Naive thymus-derived CD8-positive, alpha-beta T cell (primary cell): ENCODE measurements at regions not wholly inside any gene's neighbourhood (a gene's known extent, or its start where the extent isn't known, plus 50 kb on each side); places are given as distances from the start of the nearest gene placed in this dataset.

Experiments used
- ATAC-seq, 2 donors: fragments of 150-1000 bp; cut with Tn5 transposase in 1 of 2; sonication (Bioruptor Pico), chemical (Tn5 transposase) in 1 of 2; 1 replicate in 1 of 2; 2 replicates in 1 of 2; pipeline ENCODE4 v1.10.0; 2021; ENCODE audit warnings: mild to moderate bottlenecking in 2 of 2, moderate library complexity in 2 of 2
- POLR2A ChIA-PET: fragments of 350-600 bp; sonication (Branson Sonifier 250); formaldehyde crosslinking; loops from one replicate; lab custom pipeline; 2021; ENCODE audit warnings: antibody characterized with exemption; lab: Charles Lee
- DNase-seq, 10 donors: peaks; one replicate each; pipeline versions ENCODE4 v3.0.0 to v3.0.0-alpha.2; 2020 to 2022
- H3K27ac Mint-ChIP-seq, 10 donors: one replicate each; pipeline ENCODE4 v1.8.0; 2020 to 2022; ENCODE audit warnings: mild to moderate bottlenecking in 10 of 10, mixed read lengths in 10 of 10, moderate library complexity in 4 of 10, inconsistent platforms in 1 of 10
- H3K27me3 Mint-ChIP-seq, 5 donors: one replicate each; pipeline ENCODE4 v1.8.0; 2021 to 2022; ENCODE audit warnings: mixed read lengths in 5 of 5
- H3K36me3 Mint-ChIP-seq, 3 donors: one replicate each; pipeline ENCODE4 v1.8.0; 2020 to 2022; ENCODE audit warnings: mixed read lengths in 3 of 3, mild to moderate bottlenecking in 2 of 3, inconsistent platforms in 1 of 3
- H3K4me1 Mint-ChIP-seq, 4 donors: one replicate each; pipeline ENCODE4 v1.8.0; 2021 to 2022; ENCODE audit warnings: mixed read lengths in 4 of 4
- H3K4me3 Mint-ChIP-seq, 10 donors: one replicate each; pipeline ENCODE4 v1.8.0; 2020 to 2022; ENCODE audit warnings: mild to moderate bottlenecking in 10 of 10, mixed read lengths in 10 of 10, moderate library complexity in 6 of 10, inconsistent platforms in 1 of 10
- H3K9me3 Mint-ChIP-seq, 9 donors: one replicate each; pipeline ENCODE4 v1.8.0; 2020 to 2022; ENCODE audit warnings: mixed read lengths in 9 of 9, mild to moderate bottlenecking in 3 of 9, inconsistent platforms in 1 of 9, moderate library complexity in 1 of 9

- Mint-ChIP-seq H3K27me3 (peaks cover 0 to 5% (median 2%) of the 10 kb centered on the region in 5 donors), H3K4me3 (no peak overlapping the region), H3K9me3 (peaks cover 0 to 12% (median 0%) of the 10 kb centered on the region in 9 donors), H3K4me1 (no peaks in the 10 kb centered on the region), H3K36me3 (no peaks in the 10 kb centered on the region), H3K27ac (no peak overlapping the region)
- DNase-seq (no peak), ATAC-seq (no peak)
- POLR2A ChIA-PET: no interaction called here
These were observed 333.1 kb upstream of the ZNF521 start for GRCh38 chr18:25685088-25685487.

GRCh38 chr18:25679491-25679890 is 327.5 kb upstream of the ZNF521 start:
- DNase-seq (no peak), ATAC-seq (no peak)
- no peak overlapping the region for H3K27ac Mint-ChIP-seq

DNA sequence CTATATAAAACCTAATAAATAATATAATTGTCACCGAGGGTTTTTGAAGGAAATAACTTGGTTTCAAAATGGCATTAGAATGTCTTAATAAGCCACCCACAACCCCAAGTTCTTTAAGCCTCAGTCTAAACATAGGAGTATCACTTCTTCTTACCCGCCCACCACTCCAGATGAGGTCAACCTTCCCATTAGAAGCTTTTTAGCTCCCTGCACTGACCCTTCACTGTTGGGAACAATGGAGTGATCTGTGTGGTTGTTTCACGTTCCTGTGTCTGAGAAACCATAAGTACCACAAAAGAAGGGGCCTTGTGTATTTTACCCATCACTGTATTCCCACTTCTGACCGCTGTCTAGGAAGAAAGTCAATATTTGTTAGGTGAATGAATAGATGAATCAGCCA is 326.3 kb upstream of the ZNF521 start:
- POLR2A ChIA-PET: no interaction called here
- H3K4me3 Mint-ChIP-seq: no peak overlapping the region
- ATAC-seq (no peak), DNase-seq (no peak)
- peaks cover 0 to 4% (median 0%) of the 10 kb centered on the region in 5 donors for H3K27me3 Mint-ChIP-seq
- H3K36me3 Mint-ChIP-seq: no peaks in the 10 kb centered on the region
- no peaks in the 10 kb centered on the region for H3K4me1 Mint-ChIP-seq
- H3K9me3 Mint-ChIP-seq: no peaks in the 10 kb centered on the region
- no peak overlapping the region for H3K27ac Mint-ChIP-seq

More at GRCh38 chr18:25679491-25679890, 327.5 kb upstream of the ZNF521 start:
- H3K4me3 Mint-ChIP-seq: no peak overlapping the region
- no peaks in the 10 kb centered on the region for H3K36me3 Mint-ChIP-seq
- no peaks in the 10 kb centered on the region for H3K27me3 Mint-ChIP-seq
- POLR2A ChIA-PET: no interaction called here
- no peaks in the 10 kb centered on the region for H3K4me1 Mint-ChIP-seq
- no peaks in the 10 kb centered on the region for H3K9me3 Mint-ChIP-seq

GRCh38 chr18:25675123-25675850 is 323.3 kb upstream of the ZNF521 start:
- Mint-ChIP-seq H3K4me1 (no peaks in the 10 kb centered on the region), H3K36me3 (no peaks in the 10 kb centered on the region), H3K4me3 (no peak overlapping the region), H3K9me3 (no peaks in the 10 kb centered on the region), H3K27me3 (peaks cover 0 to 10% (median 0%) of the 10 kb centered on the region in 5 donors), H3K27ac (no peak overlapping the region)
- no peak for DNase-seq
- no peak for ATAC-seq
- POLR2A ChIA-PET: no interaction called here

DNA sequence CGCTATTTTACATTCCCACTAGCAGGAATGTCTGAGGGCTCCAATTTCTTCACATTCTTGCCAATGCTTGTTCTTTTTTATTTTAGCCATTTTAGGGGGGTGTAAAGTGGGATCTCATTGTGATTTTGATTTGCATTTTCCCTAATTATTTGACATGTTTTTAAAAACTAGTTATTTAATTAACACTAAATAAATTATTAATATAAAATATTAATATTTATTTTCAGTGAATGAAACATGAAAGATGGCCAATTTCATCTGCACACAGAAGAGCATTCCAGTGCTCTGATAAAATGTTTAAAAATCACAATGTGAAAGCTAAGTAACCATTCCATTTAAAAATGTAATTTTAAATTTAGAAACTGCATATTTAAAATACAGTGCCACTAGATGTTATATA is 322.2 kb upstream of the ZNF521 start:
- POLR2A ChIA-PET: no interaction called here
- peaks cover 0 to 4% (median 0%) of the 10 kb centered on the region in 9 donors for H3K9me3 Mint-ChIP-seq
- H3K27me3 Mint-ChIP-seq: peaks cover 0 to 15% (median 1%) of the 10 kb centered on the region in 5 donors
- ATAC-seq (no peak), DNase-seq (no peak)
- peaks cover 0 to 4% (median 0%) of the 10 kb centered on the region in 3 donors for H3K36me3 Mint-ChIP-seq
- H3K4me3 Mint-ChIP-seq: no peak overlapping the region
- H3K27ac Mint-ChIP-seq: no peak overlapping the region
- H3K4me1 Mint-ChIP-seq: no peaks in the 10 kb centered on the region

- Mint-ChIP-seq H3K27me3 (peaks cover 0 to 21% (median 5%) of the 10 kb centered on the region in 5 donors), H3K4me3 (no peak overlapping the region), H3K4me1 (no peaks in the 10 kb centered on the region), H3K9me3 (peaks cover 0 to 12% (median 2%) of the 10 kb centered on the region in 9 donors), H3K36me3 (peaks cover 0 to 4% (median 0%) of the 10 kb centered on the region in 3 donors), H3K27ac (no peak overlapping the region)
- POLR2A ChIA-PET: no interaction called here
- DNase-seq (no peak), ATAC-seq (no peak)
These were observed 320.5 kb upstream of the ZNF521 start for GRCh38 chr18:25672490-25672889.

DNA sequence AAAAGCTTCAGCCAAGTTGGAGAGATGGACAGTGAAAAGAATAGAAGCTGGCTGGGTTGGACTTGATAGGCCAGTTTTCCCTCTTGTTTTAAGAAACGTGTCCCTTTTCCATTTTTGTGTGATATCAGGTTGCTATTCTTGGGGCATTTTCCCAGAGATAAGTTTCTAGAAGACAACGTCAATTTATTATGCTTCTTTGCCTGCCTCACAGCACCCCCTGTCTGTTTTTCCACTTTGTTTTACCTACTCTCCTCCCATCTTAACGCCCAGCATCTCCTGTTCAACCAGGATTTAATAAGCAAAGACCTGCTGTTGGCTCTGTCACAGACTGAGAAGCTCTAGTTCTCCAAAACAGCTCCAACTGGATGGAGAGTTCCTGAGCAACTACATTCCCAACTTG is 317.8 kb upstream of the ZNF521 start:
- Mint-ChIP-seq H3K4me1 (no peaks in the 10 kb centered on the region), H3K9me3 (peaks cover 0 to 14% (median 2%) of the 10 kb centered on the region in 9 donors)

GRCh38 chr18:25662272-25662671 is 310.3 kb upstream of the ZNF521 start:
- peaks cover 0 to 3% (median 0%) of the 10 kb centered on the region in 9 donors for H3K9me3 Mint-ChIP-seq
- H3K27me3 Mint-ChIP-seq: peaks cover 0 to 7% (median 2%) of the 10 kb centered on the region in 5 donors
- POLR2A ChIA-PET: no interaction called here
- DNase-seq (no peak), ATAC-seq (no peak)
- H3K4me3 Mint-ChIP-seq: no peak overlapping the region
- no peaks in the 10 kb centered on the region for H3K36me3 Mint-ChIP-seq
- no peaks in the 10 kb centered on the region for H3K4me1 Mint-ChIP-seq
- H3K27ac Mint-ChIP-seq: no peak overlapping the region

More for the DNA sequence above, 317.8 kb upstream of the ZNF521 start:
- no peak for DNase-seq
- H3K27me3 Mint-ChIP-seq: peaks cover 0 to 25% (median 7%) of the 10 kb centered on the region in 5 donors
- H3K4me3 Mint-ChIP-seq: no peak overlapping the region
- H3K27ac Mint-ChIP-seq: no peak overlapping the region
- H3K36me3 Mint-ChIP-seq: peaks cover 0 to 4% (median 0%) of the 10 kb centered on the region in 3 donors
- POLR2A ChIA-PET: no interaction called here
- ATAC-seq: no peak

GRCh38 chr18:25661831-25662230 is 309.9 kb upstream of the ZNF521 start:
- Mint-ChIP-seq H3K27me3 (peaks cover 0 to 3% (median 1%) of the 10 kb centered on the region in 5 donors), H3K4me3 (no peak overlapping the region), H3K27ac (no peak overlapping the region), H3K9me3 (peaks cover 0 to 3% (median 0%) of the 10 kb centered on the region in 9 donors), H3K36me3 (no peaks in the 10 kb centered on the region), H3K4me1 (no peaks in the 10 kb centered on the region)
- POLR2A ChIA-PET: no interaction called here
- no peak for ATAC-seq
- no peak for DNase-seq

DNA sequence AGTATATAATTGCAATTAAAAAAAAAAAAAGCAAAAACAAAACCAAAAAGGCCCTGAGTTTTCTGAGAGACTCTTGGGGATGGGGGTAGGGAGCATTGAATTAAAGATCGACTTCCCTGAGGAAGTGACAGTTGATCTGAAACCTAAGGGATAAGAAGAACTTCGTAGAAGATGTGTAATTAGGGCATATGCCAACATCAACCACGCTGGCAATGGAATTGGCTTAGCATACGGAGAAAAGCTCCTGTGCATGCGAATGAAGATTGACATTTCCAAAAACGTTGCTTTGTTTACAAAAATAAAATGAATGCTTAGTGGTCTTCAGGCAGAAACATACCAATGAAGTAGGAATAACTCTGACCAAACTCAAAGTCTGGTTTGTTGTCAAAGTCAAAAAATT is 307.6 kb upstream of the ZNF521 start:
- no peaks in the 10 kb centered on the region for H3K4me1 Mint-ChIP-seq
- POLR2A ChIA-PET: no interaction called here
- no peaks in the 10 kb centered on the region for H3K36me3 Mint-ChIP-seq
- no peak overlapping the region for H3K4me3 Mint-ChIP-seq
- peaks cover 0 to 10% (median 2%) of the 10 kb centered on the region in 9 donors for H3K9me3 Mint-ChIP-seq
- no peak for ATAC-seq
- H3K27me3 Mint-ChIP-seq: peaks cover 0 to 8% (median 1%) of the 10 kb centered on the region in 5 donors
- no peak for DNase-seq
- no peak overlapping the region for H3K27ac Mint-ChIP-seq

GRCh38 chr18:25658476-25658875 is 306.5 kb upstream of the ZNF521 start:
- Mint-ChIP-seq H3K4me1 (no peaks in the 10 kb centered on the region), H3K4me3 (no peak overlapping the region), H3K36me3 (no peaks in the 10 kb centered on the region), H3K9me3 (peaks cover 0 to 10% (median 2%) of the 10 kb centered on the region in 9 donors), H3K27ac (no peak overlapping the region), H3K27me3 (peaks cover 0 to 8% (median 1%) of the 10 kb centered on the region in 5 donors)
- no peak for DNase-seq
- POLR2A ChIA-PET: no interaction called here
- no peak for ATAC-seq

DNA sequence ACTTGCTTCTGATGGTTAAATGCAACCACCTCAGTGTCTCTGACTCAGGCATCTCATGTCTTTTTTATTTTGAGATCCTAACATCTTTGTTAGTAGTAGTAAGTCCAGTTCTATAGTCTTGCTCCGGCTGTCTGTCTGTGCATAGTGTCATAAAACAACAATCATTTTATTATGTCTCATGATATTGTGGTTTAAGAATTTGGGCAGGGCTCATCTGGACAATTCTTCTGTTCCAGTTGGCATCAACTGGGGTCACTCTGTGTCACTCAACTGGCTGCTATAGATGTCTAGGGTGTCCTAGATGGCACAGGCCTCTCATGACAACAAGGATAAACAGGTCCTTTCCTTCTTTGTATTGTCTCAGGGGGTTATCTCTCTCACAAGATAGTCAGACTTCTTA is 299.6 kb upstream of the ZNF521 start:
- H3K27ac Mint-ChIP-seq: no peak overlapping the region
- peaks cover 0 to 9% (median 0%) of the 10 kb centered on the region in 5 donors for H3K27me3 Mint-ChIP-seq
- H3K4me1 Mint-ChIP-seq: peaks cover 0 to 5% (median 0%) of the 10 kb centered on the region in 4 donors
- POLR2A ChIA-PET: no interaction called here
- ATAC-seq (no peak), DNase-seq (no peak)
- no peak overlapping the region for H3K4me3 Mint-ChIP-seq
- H3K9me3 Mint-ChIP-seq: peaks cover 0 to 10% (median 0%) of the 10 kb centered on the region in 9 donors
- no peaks in the 10 kb centered on the region for H3K36me3 Mint-ChIP-seq

DNA sequence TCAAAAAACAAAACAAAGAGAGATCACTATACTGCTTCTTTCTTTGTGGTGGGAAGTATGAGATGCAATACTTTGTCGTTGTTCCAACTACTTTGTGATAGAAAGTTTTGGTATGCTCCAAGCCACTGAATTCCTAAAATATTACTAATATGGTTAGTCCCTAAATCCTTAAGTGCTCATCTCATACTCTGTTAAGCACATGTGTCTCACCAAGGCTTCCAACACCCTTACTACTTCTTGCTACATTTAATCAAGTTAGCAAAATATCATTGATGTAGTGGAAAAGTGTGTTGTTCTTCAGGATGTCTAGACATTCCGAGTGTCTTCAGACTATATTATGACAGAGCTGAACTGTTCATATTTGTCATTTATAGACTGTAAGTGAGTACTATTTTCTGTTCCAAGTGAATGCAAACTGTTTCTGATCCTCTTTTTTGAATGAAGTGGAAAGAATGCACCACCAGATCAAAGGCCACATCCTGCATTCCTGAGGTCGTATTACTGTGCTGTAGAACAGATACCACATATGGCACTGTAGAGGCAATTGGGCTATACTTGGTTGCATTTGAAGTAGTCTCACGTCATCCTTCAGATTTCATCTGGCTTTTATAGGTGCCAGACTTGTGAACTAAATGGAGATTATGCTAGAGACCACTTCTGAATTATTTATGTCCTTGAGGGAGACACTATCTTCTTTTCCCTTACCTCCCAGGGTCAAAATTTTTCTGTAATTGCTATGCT is 298.4 kb upstream of the ZNF521 start:
- POLR2A ChIA-PET: no interaction called here
- Mint-ChIP-seq H3K27me3 (peaks cover 0 to 6% (median 0%) of the 10 kb centered on the region in 5 donors), H3K9me3 (peaks cover 0 to 7% (median 0%) of the 10 kb centered on the region in 9 donors), H3K4me3 (no peak overlapping the region), H3K27ac (no peak overlapping the region), H3K36me3 (no peaks in the 10 kb centered on the region), H3K4me1 (peaks cover 0 to 5% (median 0%) of the 10 kb centered on the region in 4 donors)
- ATAC-seq: no peak
- DNase-seq: no peak
